GM23248 (cell line): ENCODE measurements at regions not wholly inside any gene's neighbourhood (a gene's known extent, or its start where the extent isn't known, plus 50 kb on each side); places are given as distances from the start of the nearest gene placed in this dataset.
"Not testable (repeated sequence)": the region's sequence is repeated elsewhere in the genome, so short reads cannot be mapped to it uniquely, and the experiment has no call there.

Source experiments
- DNase-seq: peaks from one replicate; pipeline ENCODE4 v3.0.0-alpha.2; 2015
- H2AFZ ChIP-seq: fragments of 200-600 bp; sonication (generic); 2 replicates; pipeline ENCODE4 v1.6.1; 2016; ENCODE audit warnings: antibody characterized with exemption
- H3F3A ChIP-seq: fragments of 200-600 bp; sonication (generic); 2 replicates; pipeline ENCODE4 v1.6.1; 2016; ENCODE audit warnings: mild to moderate bottlenecking, antibody characterized with exemption, mixed run types; ENCODE audit not compliant: insufficient read depth
- H3K27ac ChIP-seq: fragments of 200-600 bp; sonication (generic); 2 replicates; pipeline ENCODE4 v1.5.1; 2016; ENCODE audit warnings: mild to moderate bottlenecking
- H3K27me3 ChIP-seq: fragments of 200-600 bp; sonication (generic); replicated peaks from 2 replicates; pipeline ENCODE4 v1.6.1; 2016; ENCODE audit warnings: mild to moderate bottlenecking; ENCODE audit not compliant: insufficient read depth
- H3K36me3 ChIP-seq: fragments of 200-600 bp; sonication (generic); 2 replicates; pipeline ENCODE4 v1.6.1; 2016; ENCODE audit warnings: low read depth, mild to moderate bottlenecking
- H3K4me1 ChIP-seq: fragments of 200-600 bp; sonication (generic); 2 replicates; pipeline ENCODE4 v1.6.1; 2016; ENCODE audit warnings: mild to moderate bottlenecking; ENCODE audit not compliant: insufficient read depth
- H3K4me2 ChIP-seq: fragments of 200-600 bp; sonication (generic); one replicate; pipeline ENCODE4 v1.6.1; 2016; ENCODE audit warnings: mild to moderate bottlenecking; ENCODE audit not compliant: unreplicated experiment
- H3K4me3 ChIP-seq: fragments of 200-600 bp; sonication (generic); 2 replicates; pipeline ENCODE4 v1.5.1; 2016; ENCODE audit warnings: mild to moderate bottlenecking
- H3K79me2 ChIP-seq: fragments of 200-600 bp; sonication (generic); 2 replicates; pipeline ENCODE4 v1.6.1; 2016; ENCODE audit warnings: mild to moderate bottlenecking; ENCODE audit not compliant: insufficient read depth
- H3K9ac ChIP-seq: fragments of 200-600 bp; sonication (generic); 2 replicates; pipeline ENCODE4 v1.6.1; 2016; ENCODE audit warnings: mild to moderate bottlenecking
- H3K9me2 ChIP-seq: fragments of 200-600 bp; sonication (generic); 2 replicates; pipeline ENCODE4 v1.6.1; 2016; ENCODE audit warnings: mixed run types, mild to moderate bottlenecking, moderate library complexity; ENCODE audit not compliant: insufficient read depth
- H3K9me3 ChIP-seq: fragments of 200-600 bp; sonication (generic); one replicate; pipeline ENCODE4 v1.6.1; 2017; ENCODE audit warnings: low read depth
- H4K20me1 ChIP-seq: fragments of 200-600 bp; sonication (generic); 2 replicates; pipeline ENCODE4 v1.6.0; 2016; ENCODE audit not compliant: insufficient read depth
- WGBS, 2 experiments: methylation state at CpG; one replicate each; pipeline ENCODE4 v1.1.6; 2015 to 2017; ENCODE audit warnings: low lambda C conversion rate in 2 of 2, low coverage in 1 of 2; ENCODE audit errors: missing lambda C conversion rate in 2 of 2; 5-methylcytosine and 5-hydroxymethylcytosine counted together
- in situ Hi-C: fragments of 300-500 bp; cut with MboI; formaldehyde crosslinking; loops from 2 replicates; pipeline ENCODE4 v1.15.0; 2020

- H3K4me1 ChIP-seq, H3K79me2 ChIP-seq, H3K9me2 ChIP-seq, H3K4me2 ChIP-seq, in situ Hi-C loops, H3K9me3 ChIP-seq, H3F3A ChIP-seq, H3K9ac ChIP-seq, H3K4me3 ChIP-seq, H3K36me3 ChIP-seq, H3K27me3 ChIP-seq, H2AFZ ChIP-seq, H4K20me1 ChIP-seq, DNase-seq, H3K27ac ChIP-seq: not testable (repeated sequence)
- WGBS, 2 experiments: 36% methylated on average over 1 of the region's 1 CpG; no CpG with 5 or more reads in 1 of the 2 experiments
Measured at GRCh38 chr9:40130598-40130997, 775.1 kb downstream of the SPATA31A1 start.

GRCh38 chr9:40169204-40169603 lies 813.7 kb downstream of the SPATA31A1 start:
- H3K27me3 ChIP-seq, H3K4me3 ChIP-seq, H3K27ac ChIP-seq, H4K20me1 ChIP-seq, H3K79me2 ChIP-seq, H3K9me2 ChIP-seq, H2AFZ ChIP-seq, H3K4me2 ChIP-seq, H3K36me3 ChIP-seq, H3F3A ChIP-seq, H3K9ac ChIP-seq, DNase-seq, in situ Hi-C loops, H3K9me3 ChIP-seq, H3K4me1 ChIP-seq: not testable (repeated sequence)
- WGBS, 2 experiments: no CpG with 5 or more reads among the region's 1 CpG

DNA sequence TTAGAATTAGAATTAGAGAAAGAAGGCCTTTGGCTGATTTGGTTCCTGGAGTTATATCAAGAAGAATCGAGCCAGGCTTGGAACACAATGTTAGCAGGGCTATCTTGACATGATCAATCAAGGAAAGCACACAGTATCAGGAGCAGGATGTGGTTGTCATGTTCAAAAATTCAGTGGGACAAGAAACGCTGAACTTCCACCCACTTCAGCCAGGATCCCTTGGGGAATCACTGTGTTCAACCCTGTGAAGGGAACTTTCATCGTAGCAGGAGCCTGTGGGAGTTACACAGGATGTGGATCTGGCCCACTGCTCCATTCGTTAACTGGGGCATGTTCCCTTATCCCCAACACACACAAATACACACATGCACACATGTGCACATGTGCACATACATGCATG lies 817.8 kb downstream of the SPATA31A1 start:
- in situ Hi-C loops, H3K9me2 ChIP-seq, H3K79me2 ChIP-seq: not testable (repeated sequence)

GRCh38 chr9:40174035-40174434 lies 818.6 kb downstream of the SPATA31A1 start:
- in situ Hi-C loops, H3K4me1 ChIP-seq: not testable (repeated sequence)

More for the DNA sequence above, 817.8 kb downstream of the SPATA31A1 start:
- not testable (repeated sequence) for DNase-seq, H3K27ac ChIP-seq, H3K27me3 ChIP-seq, H3K4me3 ChIP-seq, H4K20me1 ChIP-seq, H2AFZ ChIP-seq, H3K9me3 ChIP-seq, H3K36me3 ChIP-seq, H3K4me2 ChIP-seq, H3K4me1 ChIP-seq, H3F3A ChIP-seq, H3K9ac ChIP-seq
- WGBS, 2 experiments: 20 to 29% methylated on average over 1 of the region's 4 CpGs

DNA sequence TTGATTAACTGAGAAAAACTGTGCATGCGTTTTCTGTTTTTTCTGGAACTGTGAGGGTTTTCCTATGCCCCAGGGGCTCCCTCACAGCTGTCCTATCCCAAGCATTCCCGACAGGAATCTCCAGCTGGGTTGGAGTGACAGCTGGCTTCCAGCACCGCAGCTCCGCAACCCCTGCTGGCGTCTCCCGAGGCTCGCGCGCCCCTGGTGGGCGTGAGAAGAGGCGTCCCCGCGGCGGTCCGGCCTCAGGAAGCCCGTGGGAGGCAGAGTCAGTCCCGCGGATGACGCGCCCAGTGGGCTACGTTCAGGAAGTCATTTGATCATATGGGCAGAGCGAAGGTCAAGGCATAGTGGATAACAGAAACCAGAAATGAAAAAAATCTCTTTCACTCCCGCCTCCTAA lies 821.9 kb downstream of the SPATA31A1 start:
- H2AFZ ChIP-seq, H3K9me3 ChIP-seq, H3K4me1 ChIP-seq, H4K20me1 ChIP-seq, H3K27ac ChIP-seq, H3K36me3 ChIP-seq, H3F3A ChIP-seq, in situ Hi-C loops, H3K27me3 ChIP-seq, H3K9me2 ChIP-seq, H3K4me3 ChIP-seq, H3K79me2 ChIP-seq, DNase-seq, H3K4me2 ChIP-seq, H3K9ac ChIP-seq: not testable (repeated sequence)
- WGBS, 2 experiments: 15 to 48% methylated on average over 2 to 3 of the region's 23 CpGs

More at GRCh38 chr9:40174035-40174434, 818.6 kb downstream of the SPATA31A1 start:
- H3K9me3 ChIP-seq, H3F3A ChIP-seq, H3K36me3 ChIP-seq, H3K9me2 ChIP-seq, DNase-seq, H3K9ac ChIP-seq, H2AFZ ChIP-seq, H3K4me3 ChIP-seq, H4K20me1 ChIP-seq, H3K27ac ChIP-seq, H3K27me3 ChIP-seq, H3K4me2 ChIP-seq, H3K79me2 ChIP-seq: not testable (repeated sequence)
- no CpG with 5 or more reads among the region's 4 CpGs for WGBS, 2 experiments

DNA sequence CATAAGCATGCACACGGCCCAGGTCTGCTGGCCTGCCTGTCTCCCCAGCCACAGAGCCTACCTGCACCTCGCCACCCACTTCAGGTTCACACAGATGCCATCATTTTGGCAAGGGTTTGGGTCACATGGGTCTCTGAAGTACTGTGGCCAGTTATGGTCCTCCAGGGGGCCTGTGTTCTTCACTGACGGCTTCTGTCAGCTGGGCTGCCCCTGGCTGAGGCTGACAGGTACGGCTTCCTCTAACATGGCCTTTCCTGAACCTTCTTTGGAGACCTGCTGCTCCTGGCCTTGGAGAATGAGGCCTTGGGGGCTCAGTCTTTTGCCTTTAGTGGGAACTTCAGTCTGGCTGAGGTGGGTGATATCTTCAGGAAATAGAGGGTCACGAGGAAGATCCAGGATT lies 835.9 kb downstream of the SPATA31A1 start:
- H3K36me3 ChIP-seq, DNase-seq, H3K9me3 ChIP-seq, H3K4me3 ChIP-seq, in situ Hi-C loops, H3K9me2 ChIP-seq, H3K27me3 ChIP-seq, H3K27ac ChIP-seq, H3K4me2 ChIP-seq, H3K4me1 ChIP-seq, H2AFZ ChIP-seq, H3K79me2 ChIP-seq, H4K20me1 ChIP-seq, H3K9ac ChIP-seq, H3F3A ChIP-seq: not testable (repeated sequence)
- WGBS, 2 experiments: 13 to 16% methylated on average over 2 of the region's 5 CpGs

GRCh38 chr9:40192162-40192561 lies 836.7 kb downstream of the SPATA31A1 start:
- H3F3A ChIP-seq, H3K27me3 ChIP-seq, H3K4me3 ChIP-seq, DNase-seq, H3K9ac ChIP-seq, H3K4me2 ChIP-seq, in situ Hi-C loops, H4K20me1 ChIP-seq, H3K79me2 ChIP-seq, H3K36me3 ChIP-seq, H3K9me3 ChIP-seq, H3K9me2 ChIP-seq, H2AFZ ChIP-seq, H3K4me1 ChIP-seq, H3K27ac ChIP-seq: not testable (repeated sequence)
- 50% methylated on average over 1 of the region's 2 CpGs; no CpG with 5 or more reads in 1 of the 2 experiments for WGBS, 2 experiments

GRCh38 chr9:40196165-40196714 lies 840.8 kb downstream of the SPATA31A1 start:
- H4K20me1 ChIP-seq, H3K27me3 ChIP-seq, H3K9ac ChIP-seq, H2AFZ ChIP-seq, H3K9me2 ChIP-seq, H3K4me2 ChIP-seq, H3K27ac ChIP-seq, DNase-seq, in situ Hi-C loops, H3K4me1 ChIP-seq, H3K36me3 ChIP-seq, H3K79me2 ChIP-seq, H3F3A ChIP-seq, H3K9me3 ChIP-seq, H3K4me3 ChIP-seq: not testable (repeated sequence)
- 50 to 63% methylated on average over 14 to 15 of the region's 15 CpGs for WGBS, 2 experiments
